Ovary (tissue), 7 donors: ENCODE measurements at regions not wholly inside any gene's neighbourhood (a gene's known extent, or its start where the extent isn't known, plus 50 kb on each side); places are given as distances from the start of the nearest gene placed in this dataset.
A peak's percentile ranks its signal among the peaks of the same experiment; 100 is the strongest.

Experiments used
- DNase-seq, 5 donors: peaks; one replicate each; pipeline ENCODE4 v3.0.0-alpha.2; 2019 to 2020
- H3K27ac ChIP-seq, 2 donors: fragments of 200-600 bp; one replicate each; pipeline versions ENCODE4 v1.5.1 to v1.8.0; 2019 to 2022
- H3K27me3 ChIP-seq: fragments of 200-600 bp; one replicate; pipeline ENCODE4 v1.8.0; 2022
- H3K36me3 ChIP-seq: fragments of 200-600 bp; sonication (generic); one replicate; pipeline ENCODE4 v1.5.1; 2019
- H3K4me1 ChIP-seq: one replicate; pipeline ENCODE4 v1.8.1; 2013; ENCODE audit warnings: mild to moderate bottlenecking, moderate library complexity; ENCODE audit not compliant: insufficient read depth
- H3K4me3 ChIP-seq: fragments of 200-600 bp; sonication (generic); one replicate; pipeline ENCODE4 v1.5.1; 2017
- H3K9me3 ChIP-seq, 2 donors: fragments of 200-600 bp in 1 of 2; sonication (generic) in 1 of 2; one replicate each; pipeline versions ENCODE4 v1.5.1 to v1.8.1; 2013 to 2019; ENCODE audit warnings: mild to moderate bottlenecking in 1 of 2, moderate library complexity in 1 of 2
- CTCF ChIP-seq, 3 donors: fragments of 450-650 bp in 2 of 3; fragments of 200-600 bp in 1 of 3; IDR thresholded peaks; one replicate each; pipeline versions ENCODE4 v1.5.1 to v1.8.0; 2016 to 2022; ENCODE audit warnings: antibody characterized with exemption in 3 of 3, mild to moderate bottlenecking in 1 of 3
- EP300 ChIP-seq: sonication (generic); formaldehyde crosslinking; IDR thresholded peaks from one replicate; pipeline ENCODE4 v1.6.1; 2017; ENCODE audit warnings: antibody characterized with exemption
- POLR2A ChIP-seq: fragments of 450-650 bp; IDR thresholded peaks from one replicate; pipeline ENCODE4 v1.6.1; 2017; ENCODE audit warnings: antibody characterized with exemption, mild to moderate bottlenecking, moderate library complexity
- WGBS, 3 donors: extraction: QIAGEN DNeasy Blood & Tissue Kit in 1 of 3; methylation state at CpG; one replicate each; pipeline versions ENCODE4 v1.1.5 to v1.1.7; 2013 to 2017; 5-methylcytosine and 5-hydroxymethylcytosine counted together
- intact Hi-C, 4 donors: fragments of 100-400 bp; cut with DNase I; formaldehyde crosslinking; loops; one replicate each; pipeline versions ENCODE4 v1.11.0 to v1.15.1; 2022 to 2023
- donor health status: DM: no; HTN: no; CAD: no; lungs with moderate emphysema.
- donor health status: DM: no; HTN: no; CAD: no.
- donor health status: Bipolar disorder and iron deficiency.
- donor health status: DM: no; HTN: no; CAD: no.
- donor health status: DM: yes; HTN: yes; CAD: no.

GRCh38 chr2:16250056-16250425, 309.7 kb downstream of the MYCN start:
- Histone ChIP-seq H3K27me3 (no peaks in the 10 kb centered on the region), H3K4me1 (peaks cover 10% of the 10 kb centered on the region), H3K4me3 (no peak overlapping the region), H3K36me3 (no peaks in the 10 kb centered on the region), H3K9me3 (no peaks in the 10 kb centered on the region), H3K27ac (no peak overlapping the region)
- intact Hi-C loops = no loop called here
- 87 to 96% (median 95%) methylated on average over 1 of the region's 1 CpG for WGBS, 3 donors
- DNase-seq = no peak
- TF ChIP-seq CTCF (IDR thresholded peaks at IDR 0.05) = no peak
- no peak for TF ChIP-seq POLR2A
- no peak for TF ChIP-seq EP300

DNA sequence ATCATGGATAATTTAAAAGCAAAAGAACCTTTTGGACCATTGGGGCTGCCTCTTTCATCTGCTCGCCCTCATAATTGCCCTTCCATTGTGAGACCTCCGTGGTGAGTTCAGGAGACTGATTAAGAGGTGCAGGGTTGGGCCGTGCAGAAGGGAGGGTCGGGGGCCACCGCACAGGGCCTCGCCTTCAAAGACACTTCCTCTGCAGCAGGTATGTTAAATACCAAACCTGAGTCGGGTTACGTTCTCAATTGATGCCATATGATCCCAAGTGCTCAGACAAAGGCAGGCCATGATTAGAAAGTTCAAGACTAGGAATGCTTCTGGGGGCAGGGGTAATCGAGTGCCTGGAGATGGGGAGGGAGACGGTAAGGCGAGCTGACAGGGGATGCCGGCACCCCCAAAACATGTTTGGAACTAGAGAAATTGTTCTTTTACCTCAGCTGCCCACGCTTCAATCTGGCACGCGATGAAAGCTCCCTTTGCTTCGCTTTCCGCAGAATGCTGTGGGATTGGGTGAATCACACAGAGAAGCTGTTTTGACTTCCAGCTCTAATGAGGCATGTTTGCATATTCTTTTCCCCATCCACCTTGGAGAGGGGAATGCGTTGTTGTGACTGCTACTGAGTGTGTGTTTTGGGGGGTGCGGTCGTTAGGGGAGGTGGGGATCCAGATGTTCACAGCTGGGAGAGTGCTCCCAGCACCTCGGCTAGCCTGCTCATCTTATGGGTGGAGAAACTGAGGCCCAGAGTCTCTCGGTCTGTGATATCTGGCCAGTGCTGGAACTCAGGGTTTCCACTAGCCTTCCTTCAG, 309.1 kb downstream of the MYCN start:
- Histone ChIP-seq H3K4me3 (no peak overlapping the region), H3K4me1 (peaks cover 10% of the 10 kb centered on the region), H3K27ac (no peak overlapping the region), H3K9me3 (no peaks in the 10 kb centered on the region), H3K36me3 (no peaks in the 10 kb centered on the region), H3K27me3 (no peaks in the 10 kb centered on the region)
- 18 to 33% (median 23%) methylated on average over 22 of the region's 22 CpGs for WGBS, 3 donors
- DNase-seq = peak in 2 of 5 donors; percentile 38 to 47
- intact Hi-C loops = no loop called here
- TF ChIP-seq EP300 (no peak), CTCF (IDR thresholded peaks at IDR 0.05) (no peak)

DNA sequence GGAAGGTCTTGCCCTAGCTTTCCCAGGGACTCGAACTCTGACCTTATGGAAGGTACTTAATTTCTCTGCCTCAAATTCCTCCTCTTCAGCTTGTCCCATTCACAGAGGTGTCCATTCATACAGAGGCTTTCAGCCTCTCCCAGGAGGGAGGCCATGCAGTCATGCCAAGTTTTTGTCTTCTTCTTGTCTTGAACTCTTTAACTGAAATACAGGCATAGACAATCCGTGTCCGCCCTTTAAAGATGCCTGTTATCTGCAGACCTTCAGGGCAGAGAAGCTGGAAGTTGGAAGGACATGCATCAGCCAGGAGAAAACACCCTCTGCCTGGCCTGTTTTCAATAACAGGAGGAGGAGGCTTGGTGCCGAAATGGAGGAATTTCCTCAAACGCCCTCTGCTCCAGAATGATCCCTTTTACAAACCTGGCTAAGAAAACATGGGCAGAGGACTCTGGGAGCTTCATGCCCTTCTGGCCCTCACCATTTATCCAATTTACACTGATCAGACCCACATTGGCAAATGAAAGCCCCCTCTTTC, 308.3 kb downstream of the MYCN start:
- no peak overlapping the region for H3K4me3 ChIP-seq
- intact Hi-C loops = no loop called here
- WGBS, 3 donors = 21 to 29% (median 27%) methylated on average over 5 of the region's 5 CpGs
- H3K36me3 ChIP-seq = no peaks in the 10 kb centered on the region
- H3K27ac ChIP-seq = no peak overlapping the region
- peaks cover 10% of the 10 kb centered on the region for H3K4me1 ChIP-seq
- no peak for DNase-seq
- no peaks in the 10 kb centered on the region for H3K27me3 ChIP-seq
- no peaks in the 10 kb centered on the region for H3K9me3 ChIP-seq
- no peak for TF ChIP-seq CTCF (IDR thresholded peaks at IDR 0.05)
- TF ChIP-seq EP300 = no peak
- no peak for TF ChIP-seq POLR2A

DNA sequence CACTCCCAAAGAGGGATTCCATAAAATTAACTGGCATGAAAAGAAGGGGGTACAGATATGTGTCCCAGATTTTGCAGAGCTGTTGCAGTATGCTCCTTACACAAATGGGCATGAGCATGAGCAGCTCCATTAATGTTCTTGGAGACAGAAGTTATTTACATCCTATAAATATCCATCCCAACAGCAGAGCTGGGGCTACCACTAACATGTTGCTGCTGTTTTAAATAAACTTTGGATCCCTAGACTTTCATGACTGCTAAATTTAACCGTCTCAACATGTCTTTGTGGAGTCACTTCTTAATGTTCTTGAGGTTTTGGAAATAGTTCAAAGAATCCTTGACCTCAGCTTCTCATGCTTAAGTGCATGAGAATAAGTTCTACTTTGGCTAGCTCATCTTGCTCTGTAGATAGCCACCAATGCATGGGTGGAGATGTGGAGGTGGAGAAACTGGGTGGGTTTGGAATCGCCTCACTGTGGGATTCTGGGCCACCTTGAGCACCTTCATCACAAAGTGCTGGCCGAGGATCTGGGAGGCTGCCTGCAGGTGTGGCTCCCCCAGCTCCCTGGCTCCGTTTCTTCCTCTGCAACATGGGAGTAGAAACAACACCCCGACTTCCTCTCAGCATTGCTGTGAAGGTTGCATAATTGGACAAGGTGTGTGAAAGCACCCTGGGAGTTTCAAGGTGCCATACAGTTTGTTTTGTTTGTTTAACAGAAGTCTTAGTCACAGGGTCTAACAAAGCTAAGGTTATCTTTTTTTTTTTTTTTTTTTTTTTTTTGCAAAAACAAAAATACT, 307.2 kb downstream of the MYCN start:
- intact Hi-C loops = no loop called here
- no peaks in the 10 kb centered on the region for H3K36me3 ChIP-seq
- H3K4me3 ChIP-seq = no peak overlapping the region
- no peak for TF ChIP-seq CTCF (IDR thresholded peaks at IDR 0.05)
- no peak for TF ChIP-seq EP300
- no peak for TF ChIP-seq POLR2A
- H3K4me1 ChIP-seq = peaks cover 10% of the 10 kb centered on the region
- no peaks in the 10 kb centered on the region for H3K9me3 ChIP-seq
- WGBS, 3 donors = 59 to 75% (median 61%) methylated on average over 5 of the region's 5 CpGs
- no peaks in the 10 kb centered on the region for H3K27me3 ChIP-seq
- H3K27ac ChIP-seq = no peak overlapping the region
- DNase-seq = no peak
